Lung (tissue), 11 donors: ENCODE measurements at regions not wholly inside any gene's neighbourhood (a gene's known extent, or its start where the extent isn't known, plus 50 kb on each side); places are given as distances from the start of the nearest gene placed in this dataset.
A peak's percentile ranks its signal among the peaks of the same experiment; 100 is the strongest.

ENCODE experiments used
- ATAC-seq: fragments of 200-7000 bp; cut with Tn5 transposase; one replicate; pipeline ENCODE4 v1.9.1; 2020; ENCODE audit warnings: moderate number of reproducible peaks; ENCODE audit not compliant: insufficient read depth, low FRiP score
- DNase-seq, 3 donors: peaks; one replicate each; pipeline ENCODE4 v3.0.0-alpha.2; 2013 to 2017
- H3K27ac ChIP-seq, 2 donors: one replicate each; pipeline ENCODE4 v1.5.1; 2013; ENCODE audit warnings: mild to moderate bottlenecking in 2 of 2, moderate library complexity in 2 of 2, control low read depth in 1 of 2, inconsistent platforms in 1 of 2, low read depth in 1 of 2, low read length in 1 of 2
- H3K27me3 ChIP-seq, 3 donors: one replicate each; pipeline ENCODE4 v1.5.1; 2013; ENCODE audit warnings: low read length in 2 of 3; ENCODE audit not compliant: control insufficient read depth in 3 of 3, insufficient read depth in 3 of 3
- H3K36me3 ChIP-seq, 4 donors: one replicate each; pipeline ENCODE4 v1.5.1; 2013; ENCODE audit warnings: low read length in 4 of 4, mild to moderate bottlenecking in 1 of 4, moderate library complexity in 1 of 4; ENCODE audit not compliant: control insufficient read depth in 4 of 4, insufficient read depth in 4 of 4
- H3K4me1 ChIP-seq, 5 donors: one replicate each; pipeline ENCODE4 v1.5.1; 2013; ENCODE audit warnings: low read length in 5 of 5, mild to moderate bottlenecking in 2 of 5, moderate library complexity in 1 of 5; ENCODE audit not compliant: control insufficient read depth in 5 of 5, insufficient read depth in 5 of 5
- H3K4me3 ChIP-seq: one replicate; pipeline ENCODE4 v1.5.1; 2013; ENCODE audit warnings: mild to moderate bottlenecking, control low read depth, moderate library complexity
- H3K9ac ChIP-seq, 2 donors: one replicate each; pipeline ENCODE4 v1.5.1; 2013; ENCODE audit warnings: low read length in 2 of 2, control low read depth in 1 of 2; ENCODE audit not compliant: insufficient read depth in 1 of 2
- H3K9me3 ChIP-seq, 4 donors: one replicate each; pipeline ENCODE4 v1.5.1; 2013; ENCODE audit warnings: low read length in 3 of 4, mild to moderate bottlenecking in 1 of 4, moderate library complexity in 1 of 4; ENCODE audit not compliant: control insufficient read depth in 4 of 4, insufficient read depth in 3 of 4
- WGBS, 2 donors: extraction: QIAGEN DNeasy Blood & Tissue Kit; methylation state at CpG; one replicate each; pipeline ENCODE4 v1.1.7; 2013; 5-methylcytosine and 5-hydroxymethylcytosine counted together
- TF ChIP-seq, protein P1 (sequence below): IDR thresholded peaks from 2 replicates; pipeline ENCODE4 v1.5.1; 2012; ENCODE audit warnings: mild to moderate bottlenecking; ENCODE audit errors: control extremely low read depth, extremely low read depth
- donor health status: control.
- donor health status: control.
- donor health status: Bipolar disorder and iron deficiency.
- donor health status: healthy.
- donor health status: DM: yes; HTN: yes; CAD: no.

DNA sequence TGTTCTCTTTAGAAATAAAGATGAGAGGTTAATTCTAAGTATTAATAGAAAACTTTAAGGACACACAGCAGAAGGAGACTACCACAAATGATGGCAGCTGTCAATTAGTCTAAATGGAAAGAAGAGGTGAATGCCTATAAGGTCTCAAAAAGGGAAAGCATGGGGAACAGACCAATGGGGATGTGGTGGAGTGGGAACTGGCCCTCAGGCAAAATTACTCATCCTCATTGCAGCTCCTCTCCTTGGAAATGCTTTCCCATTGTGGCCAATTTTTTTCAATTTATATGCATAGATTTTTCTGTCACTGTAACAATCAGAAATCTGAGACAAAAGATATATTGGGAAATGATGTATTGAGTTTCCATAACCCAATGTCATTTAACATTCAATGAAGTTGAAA is 222.9 kb upstream of the DEFB112 start:
- no peak overlapping the region for H3K9ac ChIP-seq

DNA sequence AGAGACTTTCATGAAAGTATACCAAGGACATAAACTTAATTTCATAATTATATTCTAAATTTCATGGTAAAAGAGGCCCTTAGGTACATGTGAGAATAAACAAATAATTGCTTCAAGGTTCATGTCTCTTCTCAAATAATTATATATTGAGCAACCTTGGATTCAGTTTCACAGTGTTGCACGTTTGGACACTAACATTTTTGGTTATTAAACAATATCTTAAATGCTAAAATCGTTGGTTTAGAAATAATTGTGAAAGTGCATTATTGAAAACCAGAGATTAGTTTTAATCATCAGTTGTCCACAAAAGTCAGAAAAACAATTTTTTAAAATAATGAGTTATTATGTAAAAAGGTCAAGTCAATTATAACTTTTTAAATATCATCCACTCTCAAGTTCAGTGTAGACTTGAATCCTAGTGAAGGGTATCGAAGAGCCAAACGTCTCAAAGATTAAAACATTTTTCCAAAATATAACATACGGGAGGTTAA is 227.1 kb upstream of the DEFB112 start:
- H3K27me3 ChIP-seq, result peaks cover 0 to 45% (median 2%) of the 10 kb centered on the region in 3 donors
- DNase-seq (no peak), ATAC-seq (no peak)
- H3K9me3 ChIP-seq, result peaks cover 0 to 2% (median 0%) of the 10 kb centered on the region in 4 donors
- H3K9ac ChIP-seq, result no peak overlapping the region
- WGBS, 2 donors, result 58 to 73% methylated on average over 5 of the region's 5 CpGs
- no peak overlapping the region for H3K27ac ChIP-seq
- no peak overlapping the region for H3K4me3 ChIP-seq
- peaks cover 0 to 11% (median 0%) of the 10 kb centered on the region in 5 donors for H3K4me1 ChIP-seq
- TF ChIP-seq, protein P1, sequence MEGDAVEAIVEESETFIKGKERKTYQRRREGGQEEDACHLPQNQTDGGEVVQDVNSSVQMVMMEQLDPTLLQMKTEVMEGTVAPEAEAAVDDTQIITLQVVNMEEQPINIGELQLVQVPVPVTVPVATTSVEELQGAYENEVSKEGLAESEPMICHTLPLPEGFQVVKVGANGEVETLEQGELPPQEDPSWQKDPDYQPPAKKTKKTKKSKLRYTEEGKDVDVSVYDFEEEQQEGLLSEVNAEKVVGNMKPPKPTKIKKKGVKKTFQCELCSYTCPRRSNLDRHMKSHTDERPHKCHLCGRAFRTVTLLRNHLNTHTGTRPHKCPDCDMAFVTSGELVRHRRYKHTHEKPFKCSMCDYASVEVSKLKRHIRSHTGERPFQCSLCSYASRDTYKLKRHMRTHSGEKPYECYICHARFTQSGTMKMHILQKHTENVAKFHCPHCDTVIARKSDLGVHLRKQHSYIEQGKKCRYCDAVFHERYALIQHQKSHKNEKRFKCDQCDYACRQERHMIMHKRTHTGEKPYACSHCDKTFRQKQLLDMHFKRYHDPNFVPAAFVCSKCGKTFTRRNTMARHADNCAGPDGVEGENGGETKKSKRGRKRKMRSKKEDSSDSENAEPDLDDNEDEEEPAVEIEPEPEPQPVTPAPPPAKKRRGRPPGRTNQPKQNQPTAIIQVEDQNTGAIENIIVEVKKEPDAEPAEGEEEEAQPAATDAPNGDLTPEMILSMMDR, result no peak
- no peaks in the 10 kb centered on the region for H3K36me3 ChIP-seq

More for the DNA sequence above, 222.9 kb upstream of the DEFB112 start:
- no peak for ATAC-seq
- Histone ChIP-seq H3K27ac (no peak overlapping the region), H3K4me3 (no peak overlapping the region), H3K27me3 (peaks cover 0 to 46% (median 0%) of the 10 kb centered on the region in 3 donors), H3K9me3 (peaks cover 0 to 3% (median 0%) of the 10 kb centered on the region in 4 donors), H3K36me3 (no peaks in the 10 kb centered on the region), H3K4me1 (no peaks in the 10 kb centered on the region)
- DNase-seq, result no peak
- TF ChIP-seq, protein P1, result no peak

GRCh38 chr6:50277774-50278173 is 228.0 kb upstream of the DEFB112 start:
- Histone ChIP-seq H3K9ac (no peak overlapping the region), H3K27me3 (peaks cover 0 to 43% (median 2%) of the 10 kb centered on the region in 3 donors), H3K4me3 (no peak overlapping the region), H3K9me3 (no peaks in the 10 kb centered on the region), H3K36me3 (no peaks in the 10 kb centered on the region), H3K4me1 (peaks cover 0 to 11% (median 0%) of the 10 kb centered on the region in 5 donors), H3K27ac (no peak overlapping the region)
- DNase-seq, result no peak
- TF ChIP-seq, protein P1, result no peak
- 44 to 56% methylated on average over 2 of the region's 2 CpGs for WGBS, 2 donors
- no peak for ATAC-seq

- H3K9me3 ChIP-seq, result no peaks in the 10 kb centered on the region
- H3K9ac ChIP-seq, result no peak overlapping the region
- peaks cover 0 to 11% (median 0%) of the 10 kb centered on the region in 5 donors for H3K4me1 ChIP-seq
- TF ChIP-seq, protein P1, result no peak
- peak in 2 of 3 donors; percentile 10 to 25 for DNase-seq
- no peak for ATAC-seq
- no peak overlapping the region for H3K4me3 ChIP-seq
- H3K36me3 ChIP-seq, result no peaks in the 10 kb centered on the region
- WGBS, 2 donors, result 21 to 26% methylated on average over 2 of the region's 2 CpGs
- H3K27ac ChIP-seq, result no peak overlapping the region
- peaks cover 0 to 35% (median 2%) of the 10 kb centered on the region in 3 donors for H3K27me3 ChIP-seq
Measured at GRCh38 chr6:50278663-50279062, 228.9 kb upstream of the DEFB112 start.
